HUES48 (cell line): ENCODE measurements at regions not wholly inside any gene's neighbourhood (a gene's known extent, or its start where the extent isn't known, plus 50 kb on each side); places are given as distances from the start of the nearest gene placed in this dataset.

Source experiments
- H3K27ac ChIP-seq: one replicate; pipeline ENCODE4 v1.7.0; 2013; ENCODE audit warnings: low read depth, low read length, inconsistent platforms
- H3K27me3 ChIP-seq: 2 replicates; pipeline ENCODE4 v1.6.1; 2013; ENCODE audit warnings: mild to moderate bottlenecking, low read length; ENCODE audit not compliant: control insufficient read depth, insufficient read depth
- H3K36me3 ChIP-seq: 2 replicates; pipeline ENCODE4 v1.6.1; 2013; ENCODE audit warnings: low read length; ENCODE audit not compliant: control insufficient read depth, insufficient read depth
- H3K4me1 ChIP-seq: 2 replicates; pipeline ENCODE4 v1.6.1; 2013; ENCODE audit warnings: mild to moderate bottlenecking, low read length; ENCODE audit not compliant: control insufficient read depth, insufficient read depth
- H3K4me3 ChIP-seq: 2 replicates; pipeline ENCODE4 v1.5.1; 2013; ENCODE audit warnings: mild to moderate bottlenecking, low read depth, low read length
- H3K9ac ChIP-seq: 2 replicates; pipeline ENCODE4 v1.6.1; 2013; ENCODE audit warnings: mild to moderate bottlenecking, low read depth, low read length, moderate library complexity
- H3K9me3 ChIP-seq: 2 replicates; pipeline ENCODE4 v1.6.1; 2013; ENCODE audit warnings: low read length; ENCODE audit not compliant: control insufficient read depth, insufficient read depth

- H3K4me3 ChIP-seq: no peak overlapping the region
- peaks cover 7% of the 10 kb centered on the region; the same call in 1 of the 2 replicates for H3K9me3 ChIP-seq
- H3K4me1 ChIP-seq: peaks cover 5% of the 10 kb centered on the region; the same call in 1 of the 2 replicates
- no peak overlapping the region for H3K9ac ChIP-seq
- no peaks in the 10 kb centered on the region for H3K36me3 ChIP-seq
- no peak overlapping the region for H3K27ac ChIP-seq
- H3K27me3 ChIP-seq: no peaks in the 10 kb centered on the region
These were observed 150.4 kb upstream of the ID2 start for GRCh38 chr2:8531481-8531880.

- no peaks in the 10 kb centered on the region for H3K27me3 ChIP-seq
- no peak overlapping the region for H3K4me3 ChIP-seq
- no peak overlapping the region for H3K9ac ChIP-seq
- H3K36me3 ChIP-seq: no peaks in the 10 kb centered on the region
- H3K4me1 ChIP-seq: no peaks in the 10 kb centered on the region
- peaks cover 7% of the 10 kb centered on the region; the same call in 1 of the 2 replicates for H3K9me3 ChIP-seq
- no peak overlapping the region for H3K27ac ChIP-seq
These were observed 149.4 kb upstream of the ID2 start for GRCh38 chr2:8532438-8532837.

- Histone ChIP-seq H3K9me3 (peaks cover 7% of the 10 kb centered on the region; the same call in 1 of the 2 replicates), H3K36me3 (no peaks in the 10 kb centered on the region), H3K27me3 (no peaks in the 10 kb centered on the region), H3K4me1 (no peaks in the 10 kb centered on the region), H3K9ac (no peak overlapping the region), H3K27ac (no peak overlapping the region), H3K4me3 (no peak overlapping the region)
These were observed 147.9 kb upstream of the ID2 start for GRCh38 chr2:8533923-8534322.

- Histone ChIP-seq H3K27me3 (no peaks in the 10 kb centered on the region), H3K27ac (no peak overlapping the region), H3K9ac (no peak overlapping the region), H3K36me3 (no peaks in the 10 kb centered on the region), H3K9me3 (peaks cover 7% of the 10 kb centered on the region; the same call in 1 of the 2 replicates), H3K4me1 (no peaks in the 10 kb centered on the region), H3K4me3 (no peak overlapping the region)
These were observed 147.5 kb upstream of the ID2 start for GRCh38 chr2:8534386-8534728.

- Histone ChIP-seq H3K4me1 (no peaks in the 10 kb centered on the region), H3K9me3 (peaks cover 7% of the 10 kb centered on the region; the same call in 1 of the 2 replicates), H3K4me3 (no peak overlapping the region), H3K9ac (no peak overlapping the region), H3K36me3 (no peaks in the 10 kb centered on the region), H3K27ac (no peak overlapping the region), H3K27me3 (no peaks in the 10 kb centered on the region)
These were observed 147.0 kb upstream of the ID2 start for GRCh38 chr2:8534729-8535468.

GRCh38 chr2:8535469-8535795, 146.4 kb upstream of the ID2 start:
- Histone ChIP-seq H3K4me1 (no peaks in the 10 kb centered on the region), H3K9ac (no peak overlapping the region), H3K9me3 (peaks cover 7% of the 10 kb centered on the region; the same call in 1 of the 2 replicates), H3K36me3 (no peaks in the 10 kb centered on the region), H3K27ac (no peak overlapping the region), H3K4me3 (no peak overlapping the region), H3K27me3 (no peaks in the 10 kb centered on the region)

GRCh38 chr2:8535821-8536685, 145.8 kb upstream of the ID2 start:
- Histone ChIP-seq H3K9ac (no peak overlapping the region), H3K36me3 (no peaks in the 10 kb centered on the region), H3K27me3 (no peaks in the 10 kb centered on the region), H3K4me3 (no peak overlapping the region), H3K27ac (no peak overlapping the region), H3K4me1 (no peaks in the 10 kb centered on the region), H3K9me3 (peaks cover 7% of the 10 kb centered on the region; the same call in 1 of the 2 replicates)

GRCh38 chr2:8536686-8537561, 144.9 kb upstream of the ID2 start:
- Histone ChIP-seq H3K27ac (no peak overlapping the region), H3K36me3 (no peaks in the 10 kb centered on the region), H3K9me3 (no peaks in the 10 kb centered on the region), H3K9ac (no peak overlapping the region), H3K4me1 (no peaks in the 10 kb centered on the region), H3K4me3 (no peak overlapping the region), H3K27me3 (no peaks in the 10 kb centered on the region)

- Histone ChIP-seq H3K27me3 (no peaks in the 10 kb centered on the region), H3K9ac (no peak overlapping the region), H3K36me3 (no peaks in the 10 kb centered on the region), H3K4me3 (no peak overlapping the region), H3K9me3 (no peaks in the 10 kb centered on the region), H3K4me1 (no peaks in the 10 kb centered on the region), H3K27ac (no peak overlapping the region)
These were observed 144.2 kb upstream of the ID2 start for GRCh38 chr2:8537562-8538155.

- Histone ChIP-seq H3K36me3 (no peaks in the 10 kb centered on the region), H3K9ac (no peak overlapping the region), H3K27me3 (no peaks in the 10 kb centered on the region), H3K27ac (no peak overlapping the region), H3K9me3 (no peaks in the 10 kb centered on the region), H3K4me3 (no peak overlapping the region), H3K4me1 (no peaks in the 10 kb centered on the region)
These were observed 143.3 kb upstream of the ID2 start for GRCh38 chr2:8538531-8538930.
